Fibroblast of lung (primary cell): ENCODE measurements at regions not wholly inside any gene's neighbourhood (a gene's known extent, or its start where the extent isn't known, plus 50 kb on each side); places are given as distances from the start of the nearest gene placed in this dataset.

ENCODE experiments used
- CTCF ChIP-seq, 2 donors: IDR thresholded peaks in 1 of 2; conservative IDR thresholded peaks in 1 of 2; 1 replicate in 1 of 2; 2 replicates in 1 of 2; pipeline ENCODE4 v1.5.1; 2011 to 2012; ENCODE audit warnings: low read length in 2 of 2, control low read depth in 1 of 2, inconsistent platforms in 1 of 2, low read depth in 1 of 2, mild to moderate bottlenecking in 1 of 2
- EZH2 ChIP-seq: IDR thresholded peaks from 2 replicates; pipeline ENCODE4 v1.5.1; 2012; ENCODE audit warnings: low read length, control low read depth, mild to moderate bottlenecking; ENCODE audit errors: missing control alignments

- TF ChIP-seq CTCF (conservative IDR thresholded peaks at IDR 0.05 in 1 of 2, IDR thresholded peaks at IDR 0.05 in 1 of 2; ENCODE audit: low read depth in 1 of 2, low read length in 2 of 2): no peak
- TF ChIP-seq EZH2: no peak
Observed at GRCh38 chr12:126807312-126807865, 1459.6 kb upstream of the TMEM132C start.
